ENCODE measurements at regions not wholly inside any gene's neighbourhood (a gene's known extent, or its start where the extent isn't known, plus 50 kb on each side); places are given as distances from the start of the nearest gene placed in this dataset.

DNA sequence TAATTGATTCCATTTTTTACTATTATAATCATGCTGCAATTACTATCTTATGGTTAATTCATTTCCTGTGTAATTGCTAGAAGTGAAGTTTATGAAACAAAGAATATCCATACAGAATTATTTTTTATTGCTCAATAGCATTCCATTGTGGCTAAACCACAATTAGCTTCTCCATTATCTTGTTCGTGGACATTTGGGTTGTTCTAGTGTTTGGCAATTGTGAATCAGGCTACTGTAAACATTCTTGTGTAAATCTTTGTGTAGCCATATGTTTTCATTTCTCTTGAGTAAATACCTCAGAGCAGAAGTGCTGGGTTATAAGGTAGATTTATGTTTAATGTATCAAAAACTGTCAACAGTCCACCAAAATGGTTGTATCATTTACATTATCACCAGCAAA lies 341.1 kb downstream of the MAT2B start:
- peak; percentile 10 for DNase-seq (ENCODE audit: low read depth)
- no peak overlapping the region for H3K4me3 ChIP-seq (ENCODE audit: low read depth, low read length)
- TF ChIP-seq, protein P1, sequence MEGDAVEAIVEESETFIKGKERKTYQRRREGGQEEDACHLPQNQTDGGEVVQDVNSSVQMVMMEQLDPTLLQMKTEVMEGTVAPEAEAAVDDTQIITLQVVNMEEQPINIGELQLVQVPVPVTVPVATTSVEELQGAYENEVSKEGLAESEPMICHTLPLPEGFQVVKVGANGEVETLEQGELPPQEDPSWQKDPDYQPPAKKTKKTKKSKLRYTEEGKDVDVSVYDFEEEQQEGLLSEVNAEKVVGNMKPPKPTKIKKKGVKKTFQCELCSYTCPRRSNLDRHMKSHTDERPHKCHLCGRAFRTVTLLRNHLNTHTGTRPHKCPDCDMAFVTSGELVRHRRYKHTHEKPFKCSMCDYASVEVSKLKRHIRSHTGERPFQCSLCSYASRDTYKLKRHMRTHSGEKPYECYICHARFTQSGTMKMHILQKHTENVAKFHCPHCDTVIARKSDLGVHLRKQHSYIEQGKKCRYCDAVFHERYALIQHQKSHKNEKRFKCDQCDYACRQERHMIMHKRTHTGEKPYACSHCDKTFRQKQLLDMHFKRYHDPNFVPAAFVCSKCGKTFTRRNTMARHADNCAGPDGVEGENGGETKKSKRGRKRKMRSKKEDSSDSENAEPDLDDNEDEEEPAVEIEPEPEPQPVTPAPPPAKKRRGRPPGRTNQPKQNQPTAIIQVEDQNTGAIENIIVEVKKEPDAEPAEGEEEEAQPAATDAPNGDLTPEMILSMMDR (IDR thresholded peaks at IDR 0.05; ENCODE audit: control insufficient read depth, extremely low read depth, insufficient read depth) = no peak

DNA sequence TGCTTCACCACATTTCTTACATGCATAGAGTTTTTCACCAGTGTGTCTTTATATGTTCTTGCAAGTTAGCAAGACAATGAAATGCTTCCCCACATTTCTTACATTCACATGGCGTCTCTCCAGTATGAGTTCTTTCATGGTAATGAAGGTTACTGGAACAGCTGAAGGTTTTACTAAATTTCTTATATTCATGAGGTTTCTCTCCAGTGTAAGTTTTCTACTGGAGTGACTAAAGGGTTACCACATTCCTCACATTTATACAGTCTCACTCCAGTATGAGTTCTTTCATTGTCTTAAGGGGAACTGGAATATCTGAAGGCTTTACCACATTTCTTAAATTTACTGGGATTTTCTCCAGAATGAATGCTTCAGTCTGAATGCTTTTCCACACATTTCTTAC lies 350.3 kb downstream of the MAT2B start:
- H3K4me3 ChIP-seq (ENCODE audit: low read depth, low read length) = no peak overlapping the region
- no peak for DNase-seq (ENCODE audit: low read depth)
- TF ChIP-seq, protein P1 (IDR thresholded peaks at IDR 0.05; ENCODE audit: control insufficient read depth, extremely low read depth, insufficient read depth) = no peak

DNA sequence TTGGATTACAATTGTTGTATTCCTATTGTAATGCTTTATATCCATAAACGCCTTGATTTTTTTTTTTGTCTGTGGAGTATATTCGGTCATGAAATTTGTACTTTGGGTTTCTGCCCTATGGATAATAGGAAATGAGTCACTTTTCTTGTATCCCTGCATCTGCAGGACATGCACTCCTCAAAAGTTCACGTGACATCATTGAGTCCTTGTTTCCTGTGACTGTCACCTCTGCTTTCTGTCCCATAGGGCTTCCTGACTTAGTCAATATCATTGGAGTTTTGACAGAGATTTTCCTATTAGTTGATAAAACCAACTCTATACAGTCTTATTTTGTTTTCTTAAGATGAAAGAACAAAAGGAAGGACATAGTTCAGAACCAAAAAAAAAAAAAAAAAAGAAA lies 356.3 kb downstream of the MAT2B start:
- DNase-seq (ENCODE audit: low read depth) = no peak
- TF ChIP-seq, protein P1 (IDR thresholded peaks at IDR 0.05; ENCODE audit: control insufficient read depth, extremely low read depth, insufficient read depth) = no peak
- H3K4me3 ChIP-seq (ENCODE audit: low read depth, low read length) = no peak overlapping the region

DNA sequence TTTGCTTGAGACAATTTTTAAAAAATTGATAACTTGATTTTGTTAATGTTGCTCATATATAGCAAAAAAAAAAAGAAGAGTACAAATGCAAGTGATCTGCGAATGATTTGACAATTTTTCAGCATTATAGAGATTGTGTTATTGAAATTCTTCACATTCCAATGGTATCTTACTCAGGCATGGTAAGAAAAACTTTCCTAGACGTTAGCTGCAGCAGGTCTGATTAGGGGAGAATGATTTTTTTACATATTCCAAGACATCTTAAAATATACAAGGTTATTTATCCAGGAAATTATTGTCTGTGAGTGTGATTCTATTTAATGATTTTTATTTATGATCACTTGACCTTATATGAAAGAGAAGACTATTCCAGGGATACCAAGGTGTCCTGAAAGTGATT lies 361.9 kb downstream of the MAT2B start:
- no peak for DNase-seq (ENCODE audit: low read depth)
- TF ChIP-seq, protein P1 (IDR thresholded peaks at IDR 0.05; ENCODE audit: control insufficient read depth, extremely low read depth, insufficient read depth) = no peak
- no peak overlapping the region for H3K4me3 ChIP-seq (ENCODE audit: low read depth, low read length)

DNA sequence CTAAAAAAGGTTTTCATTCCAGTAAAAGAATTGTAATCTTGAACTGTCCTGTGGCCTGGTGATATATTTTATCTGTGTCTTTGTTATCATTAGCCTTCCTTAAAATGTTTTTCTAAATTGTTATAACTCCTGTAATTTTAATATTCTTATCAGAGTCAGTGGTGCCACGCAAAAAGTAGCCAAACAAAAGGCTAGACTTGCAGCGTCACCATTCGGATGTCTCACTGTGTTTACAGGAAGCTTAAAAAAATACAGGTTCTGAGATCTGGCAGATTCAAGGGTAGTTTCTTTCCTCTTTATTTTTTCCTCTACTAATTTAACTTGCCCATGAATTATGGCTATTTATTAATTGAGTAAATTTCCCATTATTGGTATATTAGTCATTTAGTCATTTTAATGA lies 362.3 kb downstream of the MAT2B start:
- H3K4me3 ChIP-seq (ENCODE audit: low read depth, low read length) = no peak overlapping the region
- TF ChIP-seq, protein P1 (IDR thresholded peaks at IDR 0.05; ENCODE audit: control insufficient read depth, extremely low read depth, insufficient read depth) = no peak
- DNase-seq (ENCODE audit: low read depth) = no peak

DNA sequence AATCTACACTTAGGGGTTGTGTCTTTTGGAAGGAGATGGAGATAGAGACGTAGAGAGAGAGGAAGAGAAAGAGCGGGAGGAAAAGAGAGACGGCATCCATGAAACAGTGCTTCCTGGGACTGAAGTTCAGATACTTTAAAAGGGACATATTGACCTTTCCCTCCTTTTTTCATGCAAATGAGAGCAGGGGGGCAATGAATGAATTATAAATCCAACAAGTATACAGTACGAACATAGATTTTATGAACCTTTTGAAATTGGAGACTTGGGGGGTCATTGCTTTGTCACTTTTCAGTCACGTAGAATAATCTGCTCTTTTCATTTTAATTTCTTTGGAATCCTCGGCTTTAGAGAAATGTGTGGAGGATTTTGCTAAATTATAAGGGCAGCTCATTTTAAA lies 364.2 kb downstream of the MAT2B start:
- TF ChIP-seq, protein P1 (IDR thresholded peaks at IDR 0.05; ENCODE audit: control insufficient read depth, extremely low read depth, insufficient read depth) = no peak
- no peak for DNase-seq (ENCODE audit: low read depth)
- no peak overlapping the region for H3K4me3 ChIP-seq (ENCODE audit: low read depth, low read length)

DNA sequence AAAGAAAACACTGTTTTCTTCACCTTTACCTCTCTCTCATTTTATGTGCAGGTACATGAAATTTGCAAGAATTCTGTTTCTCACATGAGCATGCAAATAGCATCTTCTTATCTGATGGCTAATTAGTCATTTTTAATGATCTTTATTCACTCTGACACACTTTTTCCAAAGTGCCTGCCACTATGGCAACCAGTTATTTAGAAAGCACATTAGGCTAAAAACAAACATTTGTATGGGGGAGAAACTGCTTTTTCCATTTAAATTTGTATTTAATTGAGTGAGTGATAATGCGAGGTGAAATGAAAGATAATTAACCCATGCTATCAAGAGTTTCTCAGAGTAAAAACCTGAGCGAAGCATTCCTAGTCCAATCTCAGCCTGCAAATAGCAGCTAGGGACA lies 365.0 kb downstream of the MAT2B start:
- DNase-seq (ENCODE audit: low read depth) = no peak
- TF ChIP-seq, protein P1 (IDR thresholded peaks at IDR 0.05; ENCODE audit: control insufficient read depth, extremely low read depth, insufficient read depth) = no peak

More for the DNA sequence above, 365.0 kb downstream of the MAT2B start:
- no peak overlapping the region for H3K4me3 ChIP-seq (ENCODE audit: low read depth, low read length)

All from LNCaP clone FGC (cell line).